DND-41 (cell line): ENCODE measurements at regions not wholly inside any gene's neighbourhood (a gene's known extent, or its start where the extent isn't known, plus 50 kb on each side); places are given as distances from the start of the nearest gene placed in this dataset.

Experiments
- ATAC-seq: fragments of 200-7000 bp; cut with Tn5 transposase; 3 replicates; pipeline ENCODE4 v1.9.1; 2021; ENCODE audit warnings: low read depth; ENCODE audit not compliant: insufficient read depth
- DNase-seq: peaks from one replicate; pipeline ENCODE4 v3.0.0-alpha.2; 2020
- H2AFZ ChIP-seq: 2 replicates; pipeline ENCODE4 v1.6.0; 2012; ENCODE audit warnings: low read depth, low read length
- H3K27ac ChIP-seq: 2 replicates; pipeline ENCODE4 v1.5.1; 2012; ENCODE audit warnings: low read length, inconsistent platforms
- H3K27me3 ChIP-seq: fragments of 200-600 bp; sonication (generic); 2 replicates; pipeline ENCODE4 v1.6.0; 2012; ENCODE audit warnings: low read length, mild to moderate bottlenecking, inconsistent platforms; ENCODE audit not compliant: insufficient read depth, poor library complexity
- H3K36me3 ChIP-seq: 2 replicates; pipeline ENCODE4 v1.5.1; 2012; ENCODE audit warnings: low read length, inconsistent platforms; ENCODE audit not compliant: insufficient read depth
- H3K4me1 ChIP-seq: 2 replicates; pipeline ENCODE4 v1.5.1; 2012; ENCODE audit warnings: mild to moderate bottlenecking, low read length; ENCODE audit not compliant: insufficient read depth
- H3K4me2 ChIP-seq: 2 replicates; pipeline ENCODE4 v1.6.0; 2012; ENCODE audit warnings: mild to moderate bottlenecking, moderate library complexity, low read length, inconsistent platforms; ENCODE audit not compliant: insufficient read depth
- H3K4me3 ChIP-seq, 2 experiments: fragments of 200-600 bp in 1 of 2; shearing (Covaris generic) in 1 of 2; 2 replicates each; pipeline ENCODE4 v1.5.1; 2012 to 2016; ENCODE audit warnings: inconsistent platforms in 2 of 2, low read length in 2 of 2, mild to moderate bottlenecking in 2 of 2, low read depth in 1 of 2, moderate library complexity in 1 of 2
- H3K79me2 ChIP-seq: 2 replicates; pipeline ENCODE4 v1.6.0; 2012; ENCODE audit warnings: low read length, inconsistent platforms; ENCODE audit not compliant: insufficient read depth
- H3K9ac ChIP-seq: 2 replicates; pipeline ENCODE4 v1.6.0; 2012; ENCODE audit warnings: low read depth, mild to moderate bottlenecking, inconsistent platforms, low read length, moderate library complexity
- H3K9me3 ChIP-seq: 2 replicates; pipeline ENCODE4 v1.5.1; 2012; ENCODE audit warnings: low read length, moderate library complexity, mild to moderate bottlenecking, inconsistent platforms; ENCODE audit not compliant: insufficient read depth, severe bottlenecking
- H4K20me1 ChIP-seq: 2 replicates; pipeline ENCODE4 v1.6.0; 2012; ENCODE audit warnings: low read length; ENCODE audit not compliant: insufficient read depth
- EZH2 ChIP-seq: IDR thresholded peaks from 3 replicates; pipeline ENCODE4 v1.6.1; 2012; ENCODE audit warnings: borderline replicate concordance, low read depth, mild to moderate bottlenecking, moderate library complexity, low read length, inconsistent platforms; ENCODE audit not compliant: severe bottlenecking
- TF ChIP-seq, protein P1 (sequence below): IDR thresholded peaks from 2 replicates; pipeline ENCODE4 v1.5.1; 2012; ENCODE audit warnings: borderline replicate concordance, low read length, moderate library complexity, mild to moderate bottlenecking; ENCODE audit not compliant: poor library complexity, severe bottlenecking; ENCODE audit errors: extremely low read depth

DNA sequence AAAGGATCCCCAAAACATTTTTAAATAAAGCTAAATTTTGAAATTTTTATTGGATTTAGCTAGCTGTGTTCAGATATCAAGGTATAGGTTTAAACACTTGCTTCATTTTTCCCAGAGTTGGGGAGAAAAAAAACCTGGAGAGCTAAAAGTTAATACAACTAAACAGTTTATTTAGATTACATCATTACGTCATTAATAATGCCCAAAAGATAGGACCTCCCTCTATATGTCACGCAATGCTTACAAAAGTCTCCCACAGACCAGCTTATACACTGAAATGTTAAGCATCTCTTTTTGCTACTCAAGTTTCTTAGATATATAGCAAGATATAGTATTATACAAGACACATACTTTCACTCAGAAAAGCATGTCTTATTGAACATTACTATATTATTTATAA, 160.0 kb upstream of the SEMA3E start:
- Histone ChIP-seq H4K20me1 (no peaks in the 10 kb centered on the region), H2AFZ (no peak overlapping the region), H3K4me1 (no peaks in the 10 kb centered on the region), H3K36me3 (no peaks in the 10 kb centered on the region), H3K9ac (no peak overlapping the region), H3K4me2 (no peak overlapping the region), H3K79me2 (no peaks in the 10 kb centered on the region), H3K9me3 (no peaks in the 10 kb centered on the region), H3K4me3 (no peak overlapping the region), H3K27ac (no peak overlapping the region), H3K27me3 (no peaks in the 10 kb centered on the region)
- ATAC-seq (no peak), DNase-seq (no peak)
- TF ChIP-seq, protein P1, sequence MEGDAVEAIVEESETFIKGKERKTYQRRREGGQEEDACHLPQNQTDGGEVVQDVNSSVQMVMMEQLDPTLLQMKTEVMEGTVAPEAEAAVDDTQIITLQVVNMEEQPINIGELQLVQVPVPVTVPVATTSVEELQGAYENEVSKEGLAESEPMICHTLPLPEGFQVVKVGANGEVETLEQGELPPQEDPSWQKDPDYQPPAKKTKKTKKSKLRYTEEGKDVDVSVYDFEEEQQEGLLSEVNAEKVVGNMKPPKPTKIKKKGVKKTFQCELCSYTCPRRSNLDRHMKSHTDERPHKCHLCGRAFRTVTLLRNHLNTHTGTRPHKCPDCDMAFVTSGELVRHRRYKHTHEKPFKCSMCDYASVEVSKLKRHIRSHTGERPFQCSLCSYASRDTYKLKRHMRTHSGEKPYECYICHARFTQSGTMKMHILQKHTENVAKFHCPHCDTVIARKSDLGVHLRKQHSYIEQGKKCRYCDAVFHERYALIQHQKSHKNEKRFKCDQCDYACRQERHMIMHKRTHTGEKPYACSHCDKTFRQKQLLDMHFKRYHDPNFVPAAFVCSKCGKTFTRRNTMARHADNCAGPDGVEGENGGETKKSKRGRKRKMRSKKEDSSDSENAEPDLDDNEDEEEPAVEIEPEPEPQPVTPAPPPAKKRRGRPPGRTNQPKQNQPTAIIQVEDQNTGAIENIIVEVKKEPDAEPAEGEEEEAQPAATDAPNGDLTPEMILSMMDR: no peak
- no peak for TF ChIP-seq EZH2

DNA sequence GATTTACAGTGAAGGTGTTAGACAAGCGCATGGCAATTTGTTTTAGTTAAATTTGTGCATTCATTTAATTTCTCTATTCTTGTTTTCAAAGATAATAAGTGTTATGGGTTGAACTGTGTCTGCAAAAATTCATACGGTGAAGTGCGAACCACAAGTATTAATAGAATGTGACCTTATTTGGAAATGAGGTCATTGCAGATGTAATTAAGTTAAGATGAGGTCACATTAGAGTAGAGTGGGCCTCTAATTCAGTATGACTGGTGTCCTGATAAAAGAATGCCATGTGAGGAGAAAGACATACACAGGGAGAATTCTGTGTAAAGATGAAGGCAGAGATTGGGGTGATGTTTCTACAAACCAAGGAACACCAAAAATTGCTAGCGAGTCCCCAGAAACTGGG, 158.8 kb upstream of the SEMA3E start:
- no peaks in the 10 kb centered on the region for H3K4me1 ChIP-seq
- DNase-seq (no peak), ATAC-seq (no peak)
- H3K4me2 ChIP-seq: no peak overlapping the region
- TF ChIP-seq EZH2: no peak
- TF ChIP-seq, protein P1: no peak
- no peak overlapping the region for H2AFZ ChIP-seq
- H3K27ac ChIP-seq: no peak overlapping the region
- no peaks in the 10 kb centered on the region for H3K27me3 ChIP-seq
- no peaks in the 10 kb centered on the region for H4K20me1 ChIP-seq
- no peaks in the 10 kb centered on the region for H3K79me2 ChIP-seq
- no peaks in the 10 kb centered on the region for H3K36me3 ChIP-seq
- H3K9ac ChIP-seq: no peak overlapping the region
- H3K9me3 ChIP-seq: no peaks in the 10 kb centered on the region
- H3K4me3 ChIP-seq: no peak overlapping the region

DNA sequence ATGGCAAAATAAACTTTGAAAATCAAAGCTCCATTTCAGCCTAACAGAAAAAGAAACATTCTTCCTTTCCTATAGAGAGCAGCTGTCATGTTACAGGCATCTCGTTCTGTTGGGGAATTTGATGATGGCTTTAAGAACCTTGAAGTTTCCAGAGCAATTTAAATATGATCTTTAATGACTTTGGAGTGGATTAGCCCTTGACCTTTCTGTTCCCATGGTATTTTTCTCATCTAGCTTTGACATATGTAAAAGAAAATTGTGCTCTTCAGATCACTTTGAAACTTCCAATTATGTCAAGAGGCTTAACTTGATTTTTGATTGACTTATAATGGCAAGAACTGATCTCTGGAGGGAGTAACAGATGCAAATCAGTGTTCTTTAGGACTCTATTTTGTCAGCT, 157.6 kb upstream of the SEMA3E start:
- Histone ChIP-seq H3K9ac (no peak overlapping the region), H3K4me1 (no peaks in the 10 kb centered on the region), H3K27ac (no peak overlapping the region), H3K27me3 (no peaks in the 10 kb centered on the region), H4K20me1 (no peaks in the 10 kb centered on the region), H2AFZ (no peak overlapping the region), H3K36me3 (no peaks in the 10 kb centered on the region), H3K4me3 (no peak overlapping the region), H3K79me2 (no peaks in the 10 kb centered on the region), H3K4me2 (no peak overlapping the region), H3K9me3 (no peaks in the 10 kb centered on the region)
- TF ChIP-seq, protein P1: no peak
- TF ChIP-seq EZH2: no peak
- ATAC-seq (no peak), DNase-seq (no peak)

DNA sequence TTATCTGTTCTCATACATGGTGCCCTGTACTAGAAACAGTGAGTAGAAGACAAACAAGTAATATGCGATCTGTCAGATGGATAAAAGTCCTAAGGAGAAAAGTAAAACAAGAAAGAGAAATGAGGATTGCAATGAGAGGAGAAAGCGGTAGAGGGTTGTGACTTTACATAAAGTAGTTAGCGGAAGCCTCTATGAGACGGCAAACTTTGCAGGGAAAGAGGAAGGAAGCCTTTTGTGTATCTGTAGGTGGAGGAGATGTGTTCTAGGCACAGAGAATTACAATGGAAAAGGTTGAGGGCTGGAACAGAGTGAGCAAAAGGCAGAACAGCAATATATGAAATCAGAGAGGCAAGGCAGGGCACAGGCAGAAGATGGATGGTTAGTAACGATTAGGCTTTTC, 150.4 kb upstream of the SEMA3E start:
- no peaks in the 10 kb centered on the region for H3K9me3 ChIP-seq
- no peak overlapping the region for H3K9ac ChIP-seq
- H4K20me1 ChIP-seq: no peaks in the 10 kb centered on the region
- no peak for TF ChIP-seq EZH2
- TF ChIP-seq, protein P1: no peak
- H3K4me3 ChIP-seq: no peak overlapping the region
- DNase-seq: no peak
- no peak for ATAC-seq
- no peak overlapping the region for H3K4me2 ChIP-seq
- no peaks in the 10 kb centered on the region for H3K27me3 ChIP-seq
- no peaks in the 10 kb centered on the region for H3K36me3 ChIP-seq
- H2AFZ ChIP-seq: no peak overlapping the region
- no peak overlapping the region for H3K27ac ChIP-seq
- no peaks in the 10 kb centered on the region for H3K4me1 ChIP-seq
- no peaks in the 10 kb centered on the region for H3K79me2 ChIP-seq
